Activated CD4-positive, alpha-beta T cell treated with anti-CD3 and anti-CD28 coated beads, Interleukin-2, Interleukin-4, amounts not matched to agents 100 ng/mL and 50 ng/mL, durations not matched to agents 16 hours and 8 hours (primary cell): ENCODE measurements at regions not wholly inside any gene's neighbourhood (a gene's known extent, or its start where the extent isn't known, plus 50 kb on each side); places are given as distances from the start of the nearest gene placed in this dataset.

Experiments
- DNase-seq: peaks from one replicate; pipeline ENCODE4 v3.0.0-alpha.2; 2020; ENCODE audit warnings: low spot score

GRCh38 chr1:228921481-228921880 is 186.2 kb downstream of the RHOU start:
- no peak for DNase-seq

DNA sequence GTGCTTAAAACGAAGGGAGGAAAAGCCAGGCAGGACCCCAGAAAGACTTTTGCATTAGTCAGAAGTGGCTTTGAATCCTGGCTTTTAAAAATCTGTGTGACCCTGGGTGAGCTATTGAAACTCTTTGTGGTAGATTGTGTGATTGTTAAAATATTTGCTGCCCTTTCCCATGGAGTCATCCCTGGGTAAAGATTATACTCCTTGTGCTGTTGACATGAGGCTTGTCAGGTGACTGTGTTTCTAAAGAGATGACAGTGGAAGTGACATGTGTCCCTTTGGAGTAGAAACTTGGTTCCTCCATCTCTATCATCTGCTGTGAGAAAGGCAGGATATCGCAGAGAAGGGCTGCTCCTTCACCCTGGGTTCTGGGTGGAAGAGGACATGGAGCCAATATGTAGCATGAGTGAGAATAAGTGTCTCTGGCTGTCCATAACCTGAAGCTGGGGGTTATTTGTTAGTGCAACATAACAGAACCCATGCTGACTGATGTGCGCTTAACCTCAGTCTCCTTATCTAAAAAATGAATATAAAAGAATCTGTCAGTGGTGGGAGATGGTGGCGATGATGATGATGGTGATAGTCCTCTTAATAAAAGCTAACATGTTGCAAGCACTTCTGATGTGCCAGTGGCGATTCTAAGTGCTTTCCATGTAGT is 187.6 kb downstream of the RHOU start:
- no peak for DNase-seq

DNA sequence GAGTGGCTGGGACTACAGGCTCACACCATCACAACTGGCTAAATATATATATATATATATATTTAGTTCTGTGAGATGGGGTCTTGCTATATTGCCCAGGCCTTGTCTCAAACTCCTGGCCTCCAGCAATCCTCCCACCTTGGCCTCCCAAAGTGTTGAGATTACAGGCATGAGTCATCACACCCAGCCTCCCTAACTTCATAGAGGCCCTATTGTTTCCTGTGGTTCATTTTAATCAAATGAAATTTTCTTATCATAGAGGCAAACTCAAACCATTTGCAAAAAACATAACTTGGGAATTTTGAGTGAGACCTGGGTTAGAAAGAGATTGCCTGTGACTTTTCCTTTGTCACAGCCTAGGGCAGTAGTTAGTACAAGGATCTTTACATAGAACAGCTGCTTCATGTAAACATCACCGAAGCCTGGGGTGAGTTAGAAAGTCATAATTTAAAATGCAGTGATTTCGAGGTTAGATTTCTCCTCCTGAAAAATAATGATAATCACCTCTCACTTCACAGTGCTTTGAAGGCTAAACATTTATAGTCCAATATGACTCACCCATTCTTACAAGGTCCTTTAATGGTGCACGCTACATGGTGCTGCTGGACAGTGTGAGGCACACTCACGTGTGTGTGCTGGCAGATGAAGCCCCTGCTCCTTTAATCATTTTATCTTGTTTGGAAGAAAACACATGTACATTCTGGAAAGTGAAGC is 188.9 kb downstream of the RHOU start:
- DNase-seq = no peak

GRCh38 chr1:228925691-228926090 is 190.4 kb downstream of the RHOU start:
- DNase-seq = no peak

DNA sequence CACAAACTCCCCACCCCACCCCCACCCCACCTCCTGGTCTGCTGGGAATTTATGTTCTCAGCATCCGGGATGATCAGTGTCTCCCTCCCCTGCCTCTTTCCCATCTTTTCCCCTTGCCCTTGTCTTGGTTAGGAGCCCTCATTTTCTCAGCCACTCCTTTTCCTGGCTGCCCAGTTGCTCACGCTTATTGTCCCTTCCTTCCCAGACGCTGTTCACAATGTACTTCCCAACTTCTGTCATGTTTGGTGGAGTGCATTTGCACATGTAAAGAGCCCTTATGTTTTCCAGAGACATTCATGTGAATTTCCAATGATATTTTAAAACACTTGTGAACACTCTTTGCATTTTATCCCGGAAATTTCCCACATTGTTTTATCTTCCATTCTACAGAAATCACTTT is 192.1 kb downstream of the RHOU start:
- no peak for DNase-seq

GRCh38 chr1:228927946-228928898 is 192.9 kb downstream of the RHOU start:
- DNase-seq = peak; percentile 86

DNA sequence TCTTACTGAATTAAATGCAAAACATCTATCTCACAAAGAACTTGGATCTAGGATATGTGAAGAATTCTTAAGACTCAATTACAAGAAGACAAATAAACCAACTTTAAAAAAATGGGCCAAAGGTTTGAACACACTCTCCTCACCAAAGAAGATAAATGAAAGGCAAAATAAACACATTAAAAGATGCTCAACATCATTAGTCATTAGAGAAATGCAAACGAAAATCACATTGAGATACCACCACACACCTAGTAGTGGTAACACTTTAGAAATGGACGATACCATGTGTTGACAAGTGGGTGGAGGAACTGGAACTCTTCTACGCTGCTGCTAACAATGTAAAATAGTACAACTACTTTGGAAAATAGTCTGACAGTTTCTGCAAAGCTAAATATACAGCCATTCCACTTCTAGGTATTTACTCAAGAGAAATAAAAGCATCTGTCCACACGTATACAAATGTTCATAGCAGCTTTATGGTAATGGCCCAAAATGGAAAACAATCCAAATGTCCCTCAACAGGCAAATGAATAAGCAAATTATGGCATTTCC is 194.3 kb downstream of the RHOU start:
- DNase-seq = no peak

GRCh38 chr1:228930479-228930957 is 195.2 kb downstream of the RHOU start:
- DNase-seq = no peak

GRCh38 chr1:228933753-228934152 is 198.5 kb downstream of the RHOU start:
- DNase-seq = no peak

DNA sequence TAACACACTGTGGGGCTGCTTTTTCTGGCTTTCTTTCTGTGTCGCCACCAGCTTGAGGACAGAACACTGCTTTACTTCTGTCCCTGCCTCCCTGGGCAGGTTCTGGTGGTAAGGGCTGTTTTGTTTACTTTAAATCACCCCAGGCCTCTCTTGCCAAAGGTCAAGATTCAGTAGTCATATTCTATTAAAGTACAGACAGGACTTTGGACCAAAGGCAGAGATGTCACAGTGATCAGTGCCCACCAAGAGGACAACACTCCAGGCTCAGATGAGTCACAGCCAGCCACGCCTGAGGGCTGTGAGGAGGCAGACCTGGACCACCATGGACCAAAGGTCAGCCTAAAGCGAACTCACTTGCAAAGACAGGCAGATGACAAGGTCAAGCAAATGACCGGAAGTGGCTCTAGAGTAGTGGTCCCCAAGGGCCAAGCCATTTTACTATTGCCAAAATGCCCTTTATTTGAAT is 200.0 kb downstream of the RHOU start:
- DNase-seq = no peak

DNA sequence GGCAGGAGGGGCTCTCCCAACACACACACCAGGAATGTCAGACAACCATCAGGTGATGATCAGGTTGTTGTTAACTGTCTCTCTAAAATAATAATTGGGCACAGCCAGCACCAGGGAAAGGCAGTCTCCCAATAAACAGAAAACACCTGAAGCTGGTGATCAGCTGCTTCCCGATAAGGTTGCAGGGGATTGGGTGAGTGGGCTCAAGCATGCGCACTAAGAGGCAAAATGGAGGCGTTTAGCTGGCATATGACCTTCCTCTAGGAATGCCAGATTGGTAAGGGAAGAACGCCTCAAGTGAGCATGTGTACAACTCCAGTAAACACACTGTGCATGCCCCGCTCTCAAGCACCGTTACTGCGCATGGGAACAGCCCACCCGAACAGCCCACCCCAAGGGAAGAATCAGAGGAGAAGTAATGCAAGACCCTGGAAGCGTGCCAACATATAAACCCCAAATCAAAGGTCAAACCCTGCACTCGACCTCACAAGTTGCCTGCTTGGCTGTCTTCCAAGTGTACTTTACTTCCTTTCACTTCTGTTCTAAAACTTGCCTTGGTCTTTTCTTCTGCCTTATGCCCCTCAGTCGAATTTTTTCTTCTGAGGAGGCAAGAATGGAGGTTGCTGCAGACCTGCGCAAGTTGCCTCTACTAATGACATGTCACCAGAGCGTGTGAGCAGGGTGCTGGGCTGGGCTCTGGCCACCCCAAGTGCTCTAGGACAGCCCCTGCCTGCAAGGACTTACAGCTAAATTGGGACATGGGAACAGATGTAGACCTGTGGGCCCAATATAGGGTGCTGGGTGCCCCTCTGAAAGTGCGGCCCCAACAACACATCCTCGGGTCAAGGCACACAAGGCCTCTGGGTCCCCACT is 200.8 kb downstream of the RHOU start:
- DNase-seq = no peak

DNA sequence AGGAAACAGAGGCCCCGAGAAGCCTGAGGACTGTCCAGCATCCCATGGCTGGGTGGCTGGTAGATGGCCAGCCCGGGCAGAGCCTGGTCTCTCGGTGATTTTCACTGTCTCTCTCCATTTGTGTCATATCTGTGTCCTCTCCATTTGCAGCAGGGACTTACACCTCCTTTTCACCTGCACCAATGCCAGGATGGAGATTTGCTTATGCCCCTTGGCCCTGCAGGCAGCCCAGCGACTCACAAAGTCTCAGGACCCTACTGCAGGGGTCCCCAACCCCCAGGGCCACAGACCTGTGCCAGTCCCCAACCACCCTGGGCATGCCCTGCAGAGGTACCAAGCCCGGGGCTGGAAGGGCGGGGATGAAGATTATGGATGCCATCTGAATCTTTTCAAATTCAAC is 201.6 kb downstream of the RHOU start:
- DNase-seq = no peak

GRCh38 chr1:228937351-228937750 is 202.1 kb downstream of the RHOU start:
- no peak for DNase-seq

- DNase-seq = no peak
Measured at GRCh38 chr1:228937851-228938536, 202.7 kb downstream of the RHOU start.

GRCh38 chr1:228938537-228938901 is 203.2 kb downstream of the RHOU start:
- no peak for DNase-seq

DNA sequence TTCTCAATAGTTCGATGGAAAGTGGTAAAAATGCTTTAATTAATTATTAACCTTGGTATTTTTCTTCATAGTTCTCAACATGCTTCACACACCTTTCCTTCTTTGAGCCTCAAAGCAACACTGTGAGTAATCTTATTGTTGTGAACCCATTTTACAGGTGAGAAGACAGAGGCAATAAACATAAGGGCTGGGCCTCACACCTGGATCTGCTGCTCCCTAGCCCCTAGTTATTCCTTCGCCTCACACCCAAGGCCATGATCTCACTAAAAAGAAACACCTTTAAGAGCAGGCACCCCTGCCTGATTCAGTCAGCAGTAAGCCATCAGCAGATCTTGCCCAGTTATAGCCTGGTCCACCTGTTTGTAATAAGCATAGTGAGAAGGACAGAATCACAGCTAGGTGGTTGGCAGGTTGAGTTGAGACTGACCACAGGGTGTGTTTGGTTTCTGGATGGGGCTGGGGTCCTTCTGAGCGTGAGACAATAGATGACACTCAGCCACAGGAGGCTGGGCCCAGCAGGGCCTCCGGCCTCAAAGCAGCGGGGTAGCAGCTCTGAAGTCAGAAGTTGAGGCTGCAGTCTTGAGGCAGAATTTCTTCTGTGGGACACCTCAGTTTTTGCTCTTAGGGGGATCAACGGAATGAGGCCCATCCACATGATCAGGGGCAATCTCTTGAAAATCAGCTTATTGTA is 203.9 kb downstream of the RHOU start:
- DNase-seq = no peak

GRCh38 chr1:228939881-228940392 is 204.7 kb downstream of the RHOU start:
- no peak for DNase-seq

DNA sequence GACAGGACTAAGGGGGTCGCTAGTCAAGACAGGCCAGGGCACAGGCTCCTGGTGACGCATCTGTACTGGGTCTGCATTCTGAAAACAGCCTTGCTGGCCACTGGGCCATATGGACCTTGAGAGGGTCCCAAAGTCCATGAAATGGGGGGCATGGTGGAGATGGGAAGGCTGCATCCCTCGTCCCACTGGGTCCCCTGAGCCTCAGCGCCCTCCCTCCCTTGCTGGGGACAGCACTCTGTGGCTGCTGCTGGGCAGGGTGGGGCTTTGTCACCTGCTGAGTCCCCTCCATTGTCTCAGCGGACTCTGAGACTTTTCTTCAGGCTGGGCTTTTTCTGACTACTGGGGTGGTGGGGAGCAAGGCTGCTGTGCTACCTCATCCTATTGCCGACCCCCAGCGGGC is 205.2 kb downstream of the RHOU start:
- no peak for DNase-seq

DNA sequence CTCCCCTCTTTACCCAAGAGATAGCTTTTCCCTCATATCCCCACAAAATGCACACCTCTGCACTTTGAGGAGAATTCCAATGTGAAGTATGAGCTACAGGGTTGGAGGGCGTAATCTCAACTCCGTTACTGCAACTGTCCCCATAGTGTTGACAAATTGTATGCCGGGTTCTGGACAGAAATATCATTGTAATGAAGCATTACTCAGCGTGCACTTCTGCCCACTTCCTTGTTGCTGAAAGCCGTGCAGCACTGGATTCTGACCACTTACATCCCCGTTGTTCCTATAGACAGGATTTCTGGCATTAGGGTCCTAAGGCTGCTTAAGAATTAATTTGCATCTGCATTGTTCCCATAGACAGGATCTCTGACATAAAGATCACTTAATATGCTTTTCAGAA is 205.6 kb downstream of the RHOU start:
- DNase-seq = no peak

DNA sequence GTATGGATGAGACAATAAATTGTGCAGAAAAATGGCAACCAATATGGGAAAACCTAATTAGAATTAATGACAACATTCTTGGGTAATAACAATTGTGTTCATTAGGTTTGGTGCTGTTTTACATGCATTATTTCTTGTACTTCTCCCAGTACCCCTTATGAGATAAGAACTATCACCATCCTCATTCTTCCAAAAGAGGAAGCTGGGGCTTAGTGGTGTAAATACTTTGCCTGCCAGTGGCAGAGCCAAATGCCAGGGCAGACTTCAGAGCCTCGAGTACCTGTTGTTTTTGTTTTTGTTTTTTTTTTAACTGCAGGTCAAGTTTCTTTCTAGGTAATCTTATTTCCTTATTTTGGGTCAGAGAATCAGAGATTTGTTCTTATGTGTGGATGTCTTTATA is 206.4 kb downstream of the RHOU start:
- DNase-seq = no peak
